ENCODE measurements at regions not wholly inside any gene's neighbourhood (a gene's known extent, or its start where the extent isn't known, plus 50 kb on each side); places are given as distances from the start of the nearest gene placed in this dataset.

DNA sequence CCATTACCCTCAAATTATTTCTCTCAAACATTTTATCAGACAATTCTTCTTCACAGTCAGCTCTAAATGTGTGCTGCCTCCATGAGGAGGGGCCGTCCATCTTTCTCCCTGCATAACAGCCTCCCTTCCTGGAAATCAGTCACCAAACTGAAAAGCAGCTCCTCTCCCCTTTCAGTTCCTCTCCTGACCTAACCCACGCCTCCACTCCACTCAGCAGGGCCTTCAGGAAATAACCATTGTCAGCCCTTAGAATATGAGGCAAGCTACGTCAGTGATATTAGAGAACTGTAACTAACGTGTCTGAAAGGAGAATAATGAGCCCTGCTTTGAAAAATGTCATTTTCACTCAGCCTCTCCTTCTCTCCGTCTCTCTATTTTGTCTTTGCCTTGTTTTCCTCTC lies 116.2 kb downstream of the OLFM4 start:
- DNase-seq (ENCODE audit: low read depth in 2 of 2): no peak

GRCh38 chr13:53150568-53150967 lies 122.0 kb downstream of the OLFM4 start:
- DNase-seq (ENCODE audit: low read depth in 2 of 2): no peak

DNA sequence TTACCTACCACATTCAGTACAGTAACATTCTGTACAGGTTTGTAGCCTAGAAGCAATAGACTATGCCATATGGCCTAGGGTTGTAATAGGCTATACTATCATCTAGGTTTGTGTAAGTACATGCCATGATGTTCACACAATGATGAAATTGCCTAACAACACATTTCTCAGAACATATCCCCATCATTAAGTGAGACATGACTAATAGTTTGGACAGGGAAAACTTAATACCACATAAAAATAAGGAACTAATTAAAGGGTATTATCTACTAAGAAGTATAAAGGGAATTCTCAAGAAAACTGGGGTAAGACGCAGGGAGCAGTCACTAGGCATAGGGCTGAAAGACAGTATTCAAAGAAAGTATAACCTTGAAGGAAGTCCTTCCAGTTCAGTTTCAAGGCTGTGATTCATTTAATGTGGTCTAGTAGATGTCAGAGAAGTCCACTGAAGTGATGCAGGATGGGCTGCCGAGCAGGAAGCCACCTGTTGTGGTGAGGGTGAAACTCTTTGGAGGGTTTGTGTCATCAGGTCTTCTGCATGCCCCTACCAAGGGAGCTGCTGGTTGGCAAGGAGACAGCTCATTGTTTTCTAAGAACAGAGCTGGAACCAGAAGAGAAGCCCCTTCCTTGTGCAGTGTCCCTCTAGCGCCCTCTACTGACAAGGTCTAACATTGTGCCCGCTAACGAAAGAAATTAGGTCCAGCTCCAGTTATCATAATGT lies 122.9 kb downstream of the OLFM4 start:
- DNase-seq (ENCODE audit: low read depth in 2 of 2): peak in 1 of 2 donors; percentile 0

GRCh38 chr13:53152057-53152421 lies 123.4 kb downstream of the OLFM4 start:
- DNase-seq (ENCODE audit: low read depth in 2 of 2): no peak

GRCh38 chr13:53158201-53158600 lies 129.6 kb downstream of the OLFM4 start:
- DNase-seq (ENCODE audit: low read depth in 2 of 2): no peak

- DNase-seq (ENCODE audit: low read depth in 2 of 2): no peak
Observed at GRCh38 chr13:53159431-53159830, 130.8 kb downstream of the OLFM4 start.

- no peak for DNase-seq (ENCODE audit: low read depth in 2 of 2)
Observed at GRCh38 chr13:53160211-53160610, 131.6 kb downstream of the OLFM4 start.

- DNase-seq (ENCODE audit: low read depth in 2 of 2): no peak
Observed at GRCh38 chr13:53161251-53161650, 132.6 kb downstream of the OLFM4 start.

DNA sequence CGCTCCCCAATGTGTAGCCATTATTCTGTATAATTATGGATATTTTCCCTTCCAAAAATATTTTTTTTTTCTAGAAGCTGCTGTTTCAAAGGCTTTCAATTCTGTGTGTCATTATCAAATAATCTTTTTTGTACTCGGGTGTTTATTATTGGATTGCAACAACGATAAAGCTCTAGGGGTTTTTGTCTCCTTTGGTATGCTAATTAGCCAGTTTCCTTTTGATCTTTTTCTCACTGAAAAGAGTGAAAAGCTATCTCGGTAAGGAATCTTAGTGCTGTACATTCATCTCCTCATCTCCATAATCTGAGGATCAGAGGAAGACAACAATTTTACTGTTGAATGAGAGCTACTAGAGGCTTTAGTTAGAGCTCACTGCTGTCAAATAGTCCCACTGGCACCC lies 136.6 kb downstream of the OLFM4 start:
- DNase-seq (ENCODE audit: low read depth in 2 of 2): no peak

GRCh38 chr13:53167561-53167960 lies 138.9 kb downstream of the OLFM4 start:
- DNase-seq (ENCODE audit: low read depth in 2 of 2): no peak

DNA sequence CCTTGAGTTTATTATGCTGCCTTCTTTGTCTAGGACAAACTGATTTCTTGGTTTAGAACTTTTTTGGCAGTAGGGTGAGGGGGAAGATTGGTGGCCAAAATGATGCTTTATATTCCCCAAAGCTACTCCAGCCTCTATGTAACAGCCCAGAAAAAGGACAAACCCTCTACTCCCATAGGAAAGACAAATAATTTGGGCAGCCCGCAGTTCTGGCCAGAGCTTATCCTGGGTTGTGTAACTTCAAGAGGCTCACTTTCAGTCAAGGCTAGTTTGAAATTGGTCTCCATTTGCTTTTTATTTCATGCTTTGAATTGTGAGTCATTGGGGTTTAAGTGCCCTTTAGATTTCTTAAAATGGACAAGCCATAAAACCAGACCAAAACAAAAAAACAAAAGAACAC lies 142.3 kb downstream of the OLFM4 start:
- DNase-seq (ENCODE audit: low read depth in 2 of 2): no peak

GRCh38 chr13:53174545-53174944 lies 145.9 kb downstream of the OLFM4 start:
- DNase-seq (ENCODE audit: low read depth in 2 of 2): no peak

DNA sequence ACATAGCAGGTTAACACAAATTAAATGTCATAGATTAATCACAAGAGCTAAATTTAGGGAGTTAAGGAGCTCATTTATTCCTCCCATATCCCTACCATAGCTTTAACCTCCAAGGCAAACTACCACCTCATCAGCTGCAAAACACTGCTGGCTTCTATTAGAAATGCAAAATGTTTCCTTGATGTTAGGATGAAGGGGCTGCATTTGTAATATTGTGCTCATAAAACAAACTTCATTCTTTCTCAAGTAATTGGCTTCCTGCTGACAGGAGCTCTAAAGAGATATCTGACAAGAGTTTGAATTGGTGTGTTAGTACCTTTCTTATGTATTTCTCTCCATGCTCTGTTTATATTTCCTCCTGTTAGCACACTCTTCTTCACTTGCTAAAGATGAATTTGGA lies 152.1 kb downstream of the OLFM4 start:
- DNase-seq (ENCODE audit: low read depth in 2 of 2): no peak

DNA sequence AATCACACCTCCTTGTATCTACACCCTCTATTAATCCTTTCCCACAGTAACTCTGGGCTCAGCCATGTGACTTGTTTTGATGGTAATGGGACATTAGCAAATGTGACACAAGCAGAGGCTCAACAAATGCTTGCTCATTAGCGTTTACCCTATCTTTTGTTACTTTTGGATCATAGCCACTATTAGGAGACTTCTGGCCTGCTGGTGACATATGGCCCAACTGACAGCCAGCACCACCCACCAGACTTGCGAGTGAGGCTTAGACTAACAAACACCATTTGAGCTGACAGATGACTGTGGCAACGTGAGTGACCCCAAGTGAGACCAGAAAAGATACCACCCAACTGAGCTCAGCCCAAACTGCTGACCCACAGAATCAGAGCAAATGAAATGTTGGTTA lies 154.1 kb downstream of the OLFM4 start:
- DNase-seq (ENCODE audit: low read depth in 2 of 2): no peak

GRCh38 chr13:53188120-53188519 lies 159.5 kb downstream of the OLFM4 start:
- no peak for DNase-seq (ENCODE audit: low read depth in 2 of 2)

DNA sequence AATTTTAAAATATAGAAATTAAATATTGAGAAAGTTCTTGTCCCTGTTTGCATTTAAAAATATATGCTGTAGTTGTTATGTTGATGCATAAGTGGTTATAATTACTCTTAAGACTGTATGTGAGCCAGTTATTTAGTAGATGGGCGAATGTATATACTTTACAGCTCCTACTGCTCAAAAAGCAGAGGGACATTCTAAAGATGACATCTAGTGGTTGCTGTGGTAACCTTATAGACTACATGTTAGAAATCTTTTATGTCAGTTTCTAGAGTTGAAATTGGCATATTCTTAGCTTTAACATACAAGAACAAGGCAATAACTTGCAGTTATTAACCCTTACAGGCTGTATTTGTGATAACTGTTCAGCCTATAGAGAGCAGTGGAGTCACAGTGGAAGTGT lies 160.5 kb downstream of the OLFM4 start:
- no peak for DNase-seq (ENCODE audit: low read depth in 2 of 2)

DNA sequence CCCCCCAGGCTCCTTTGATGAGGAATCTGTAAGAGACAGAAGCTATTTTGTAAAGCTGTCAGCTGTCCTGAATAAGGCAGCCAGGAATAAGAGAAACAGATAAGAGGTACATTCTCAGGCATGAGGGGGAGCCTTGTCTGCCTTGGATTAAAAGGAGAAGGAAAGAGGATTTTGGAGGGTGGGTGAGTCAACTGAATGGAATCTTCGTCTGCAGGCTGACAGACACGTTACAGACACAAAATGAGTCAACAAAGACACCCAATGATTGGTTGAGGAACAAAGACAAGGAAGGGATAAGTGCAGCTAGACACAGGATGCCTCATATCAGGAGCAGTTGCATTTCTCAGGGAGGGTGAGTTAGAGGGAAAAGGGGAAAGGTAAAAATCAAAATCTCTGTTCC lies 162.5 kb downstream of the OLFM4 start:
- no peak for DNase-seq (ENCODE audit: low read depth in 2 of 2)

DNA sequence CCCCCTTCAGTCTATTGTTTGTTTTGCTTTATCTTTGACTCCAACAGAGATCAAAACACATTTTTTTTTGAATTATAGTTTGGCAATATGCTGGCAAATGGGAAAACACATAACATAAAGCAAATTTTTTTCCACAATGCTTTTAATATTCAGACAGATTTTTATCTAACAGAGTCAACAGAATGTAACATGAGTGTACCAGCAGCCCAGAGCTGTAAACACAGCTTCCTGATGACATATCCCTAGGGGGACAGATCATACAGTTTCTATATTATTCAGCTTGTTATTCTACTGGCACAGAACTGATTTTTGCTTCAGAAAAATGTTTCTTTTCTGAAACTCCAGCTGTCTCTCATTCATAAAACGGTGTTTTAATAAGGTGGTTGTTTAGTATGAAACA lies 168.8 kb downstream of the OLFM4 start:
- no peak for DNase-seq (ENCODE audit: low read depth in 2 of 2)

GRCh38 chr13:53198017-53198416 lies 169.4 kb downstream of the OLFM4 start:
- DNase-seq (ENCODE audit: low read depth in 2 of 2): no peak

DNA sequence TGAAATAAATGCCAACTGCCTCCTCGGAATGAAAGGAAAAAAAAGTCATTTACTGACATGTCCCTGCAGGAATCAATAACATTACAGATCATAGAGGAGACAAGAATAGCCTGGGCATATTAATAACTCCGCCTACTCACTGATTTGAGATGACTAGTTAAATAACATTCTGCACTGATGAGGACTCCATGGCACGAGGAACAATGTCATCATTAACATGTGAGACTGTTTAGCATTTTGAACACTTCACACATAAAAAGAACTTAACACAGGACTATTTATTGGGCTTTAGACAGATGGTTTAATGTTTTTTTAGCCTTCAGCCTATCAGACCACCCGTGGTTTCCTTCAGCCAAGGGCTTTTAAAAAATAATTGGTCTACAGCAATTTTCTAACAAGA lies 170.1 kb downstream of the OLFM4 start:
- no peak for DNase-seq (ENCODE audit: low read depth in 2 of 2)

DNA sequence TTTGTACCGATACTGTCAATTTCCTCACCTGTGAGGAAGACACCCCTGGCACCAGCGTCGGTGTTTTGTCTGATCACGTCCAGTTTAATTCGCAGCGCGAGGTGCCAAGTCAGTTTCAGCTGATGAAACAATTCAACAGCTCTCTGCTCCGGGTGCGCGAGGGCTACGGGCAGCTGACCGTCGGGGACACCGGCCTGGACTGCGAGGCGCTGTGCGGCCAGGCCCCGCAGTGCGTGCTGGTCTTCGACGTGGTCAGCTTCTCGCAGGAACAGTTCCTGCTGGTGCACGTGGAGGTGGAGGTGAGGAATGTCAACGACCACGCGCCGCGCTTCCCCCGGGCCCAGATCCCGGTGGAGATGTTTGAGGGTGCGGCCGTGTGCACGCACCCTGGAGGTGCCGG lies 171.5 kb downstream of the OLFM4 start:
- DNase-seq (ENCODE audit: low read depth in 2 of 2): no peak

DNA sequence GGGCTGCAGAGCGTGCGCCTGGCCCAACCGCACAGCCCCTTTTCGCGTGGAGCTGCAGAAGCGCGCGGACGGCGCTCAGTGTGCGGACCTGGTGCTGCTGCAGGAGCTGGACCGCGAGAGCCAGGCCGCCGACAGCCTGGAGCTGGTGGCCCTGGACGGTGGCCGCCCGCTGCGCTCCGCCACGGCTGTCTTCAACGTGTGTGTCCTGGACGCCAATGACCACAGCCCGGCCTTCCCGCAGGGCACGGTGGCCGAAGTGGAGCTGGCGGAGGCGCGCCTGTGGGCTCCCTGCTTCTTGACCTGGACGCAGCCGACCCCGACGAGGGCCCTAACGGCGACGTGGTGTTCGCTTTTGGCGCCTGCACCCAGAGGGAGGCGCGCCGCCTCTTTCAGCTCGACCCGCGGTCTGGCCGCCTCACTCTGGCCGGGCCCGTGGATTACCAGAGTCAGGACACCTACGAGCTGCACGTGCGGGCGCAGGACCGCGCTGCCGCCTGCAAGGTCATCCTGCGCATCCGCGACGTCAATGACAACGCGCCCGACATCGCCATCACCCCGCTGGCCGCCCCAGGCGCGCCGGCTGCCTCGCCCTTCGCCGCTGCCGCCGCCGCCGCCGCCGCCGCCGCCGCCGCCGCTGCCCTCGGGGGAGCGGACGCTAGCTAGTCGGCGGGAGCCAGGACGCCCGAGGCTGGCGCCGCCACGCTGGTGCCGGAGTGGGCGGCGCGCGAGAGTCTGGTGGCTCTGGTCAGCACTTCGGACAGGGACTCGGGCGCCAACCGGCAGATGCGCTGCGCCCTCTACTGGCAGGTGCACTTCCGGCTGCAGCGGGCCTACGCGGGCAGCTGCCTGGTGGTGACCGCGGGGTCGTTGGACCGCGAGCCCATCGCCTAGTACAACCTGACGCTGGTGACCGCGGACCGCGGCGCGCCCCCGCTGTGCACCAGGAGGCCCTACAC lies 172.2 kb downstream of the OLFM4 start:
- no peak for DNase-seq (ENCODE audit: low read depth in 2 of 2)

Measured in stimulated activated CD8-positive, alpha-beta memory T cell treated with anti-CD3 and anti-CD28 coated beads, Interleukin-2, amount 100 ng/mL, for 1 hour (primary cell).